ENCODE measurements at regions not wholly inside any gene's neighbourhood (a gene's known extent, or its start where the extent isn't known, plus 50 kb on each side); places are given as distances from the start of the nearest gene placed in this dataset.

- DNase-seq, result no peak
Observed at GRCh38 chr11:92850296-92850826, 119.1 kb upstream of the MTNR1B start.

- no peak for DNase-seq
Observed at GRCh38 chr11:92852229-92852628, 117.2 kb upstream of the MTNR1B start.

DNA sequence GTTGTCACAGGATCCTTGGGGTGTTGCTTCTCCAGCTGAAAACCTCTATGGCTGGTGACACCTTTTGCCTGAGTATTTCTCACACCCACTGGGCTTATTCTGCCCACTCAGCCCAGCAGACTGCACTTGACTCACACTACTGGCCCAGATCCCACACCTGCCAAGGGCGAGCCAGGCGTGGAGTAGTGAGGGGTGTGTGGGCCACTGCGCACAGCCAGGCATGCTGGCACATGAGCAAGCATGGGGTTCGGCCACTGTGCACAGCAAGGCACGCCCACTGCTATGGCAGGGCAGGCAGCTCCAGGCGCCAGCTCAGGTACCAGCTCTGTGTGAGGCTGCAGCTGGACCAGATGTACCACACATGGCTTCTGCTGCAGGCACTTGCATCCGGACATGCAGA, 116.5 kb upstream of the MTNR1B start:
- no peak for DNase-seq

- DNase-seq, result no peak
Observed at GRCh38 chr11:92854162-92854561, 115.3 kb upstream of the MTNR1B start.

GRCh38 chr11:92854952-92855351, 114.5 kb upstream of the MTNR1B start:
- DNase-seq, result no peak

DNA sequence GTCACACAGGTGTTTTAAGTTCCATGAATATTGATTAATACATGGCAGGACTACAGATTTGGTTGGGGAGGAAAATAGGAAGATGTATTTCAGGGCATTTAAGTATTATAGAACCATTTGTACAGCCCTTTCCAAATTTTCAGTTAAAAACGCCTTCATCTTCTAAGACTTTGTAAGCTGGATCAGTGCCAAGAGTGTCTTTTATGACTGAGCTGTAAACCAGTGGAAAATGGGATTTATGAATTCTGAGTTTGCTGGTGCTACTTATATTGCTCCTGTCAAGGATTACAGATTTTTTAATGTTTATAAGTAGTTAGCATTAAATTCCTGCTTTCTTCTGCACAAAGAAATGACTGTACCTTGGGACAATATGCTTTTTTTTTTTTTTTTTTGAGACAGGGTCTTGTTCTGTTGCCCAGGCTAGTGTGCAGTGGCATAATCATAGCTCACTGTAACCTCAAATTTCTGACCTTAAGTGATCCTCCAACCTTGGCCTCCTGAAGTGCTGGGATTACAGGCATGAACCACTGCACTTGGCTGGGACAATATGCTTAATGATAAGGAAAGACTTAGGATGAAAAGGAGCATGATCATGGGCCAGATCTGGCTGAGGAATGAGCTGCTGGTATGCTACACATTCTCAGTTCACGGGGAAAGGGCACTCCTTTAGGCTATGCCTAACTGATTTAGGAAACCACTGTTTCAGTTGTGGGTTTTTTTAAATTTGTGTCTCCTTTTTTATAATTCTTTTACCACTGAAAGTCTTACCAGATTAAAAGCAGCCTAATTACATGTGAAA, 113.6 kb upstream of the MTNR1B start:
- DNase-seq, result no peak

DNA sequence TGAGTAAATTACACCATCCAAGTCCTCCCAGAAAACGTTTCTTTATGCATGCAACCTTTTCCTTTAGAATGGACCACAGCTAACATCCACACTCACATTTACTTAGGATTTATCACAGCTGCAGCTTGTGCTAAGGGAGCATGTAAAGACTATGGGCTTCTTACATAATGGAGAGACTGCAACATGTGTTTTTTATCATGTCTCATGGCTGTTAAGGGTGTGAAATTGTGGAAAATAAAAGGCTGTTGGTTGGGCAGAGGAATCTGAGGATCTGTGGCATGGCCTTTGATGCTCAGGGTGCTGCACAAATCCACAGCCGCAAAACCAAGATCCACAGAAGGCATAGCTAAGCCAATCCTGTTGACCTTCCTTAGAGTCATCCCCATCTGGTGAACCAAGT, 112.0 kb upstream of the MTNR1B start:
- no peak for DNase-seq

GRCh38 chr11:92859156-92859690, 110.2 kb upstream of the MTNR1B start:
- DNase-seq, result no peak

DNA sequence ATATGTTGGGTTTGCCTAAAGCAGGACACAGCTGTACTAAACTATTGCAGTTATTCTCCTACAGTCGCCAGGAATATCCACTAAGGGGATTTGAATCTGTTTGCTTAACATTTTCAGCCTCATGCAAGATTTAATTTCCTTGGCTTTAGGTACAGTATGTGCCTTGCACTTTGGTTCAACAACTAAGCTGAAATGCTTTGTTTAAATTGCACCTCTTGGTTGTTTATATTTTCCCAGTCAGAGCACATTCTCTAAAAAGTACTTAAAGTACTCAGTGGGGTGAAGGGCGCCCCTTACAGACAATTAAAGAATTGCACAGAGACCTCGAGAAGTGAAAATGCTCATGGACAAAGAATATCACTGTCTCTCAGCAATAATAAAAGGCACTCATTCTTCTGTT, 107.8 kb upstream of the MTNR1B start:
- no peak for DNase-seq

DNA sequence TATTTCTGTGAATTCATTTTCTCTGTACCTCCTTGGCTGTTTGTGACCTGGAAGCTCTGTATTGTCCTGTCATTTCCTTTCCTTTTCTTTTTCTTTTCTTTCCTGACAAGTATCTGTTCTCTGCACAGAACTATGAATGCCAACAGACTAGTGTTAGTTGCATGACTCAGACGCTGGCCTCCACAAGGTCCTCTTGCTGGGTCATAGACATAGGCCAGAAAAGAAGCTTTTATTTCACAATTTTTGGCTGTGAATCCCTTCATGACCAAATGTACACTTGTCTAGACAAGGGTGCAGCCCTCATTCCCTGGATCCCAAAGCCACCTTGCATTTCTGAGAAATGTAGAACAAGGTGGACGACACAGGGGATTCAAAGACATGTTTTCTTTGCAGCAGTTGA, 104.1 kb upstream of the MTNR1B start:
- no peak for DNase-seq

GRCh38 chr11:92866679-92867282, 102.7 kb upstream of the MTNR1B start:
- DNase-seq, result no peak

DNA sequence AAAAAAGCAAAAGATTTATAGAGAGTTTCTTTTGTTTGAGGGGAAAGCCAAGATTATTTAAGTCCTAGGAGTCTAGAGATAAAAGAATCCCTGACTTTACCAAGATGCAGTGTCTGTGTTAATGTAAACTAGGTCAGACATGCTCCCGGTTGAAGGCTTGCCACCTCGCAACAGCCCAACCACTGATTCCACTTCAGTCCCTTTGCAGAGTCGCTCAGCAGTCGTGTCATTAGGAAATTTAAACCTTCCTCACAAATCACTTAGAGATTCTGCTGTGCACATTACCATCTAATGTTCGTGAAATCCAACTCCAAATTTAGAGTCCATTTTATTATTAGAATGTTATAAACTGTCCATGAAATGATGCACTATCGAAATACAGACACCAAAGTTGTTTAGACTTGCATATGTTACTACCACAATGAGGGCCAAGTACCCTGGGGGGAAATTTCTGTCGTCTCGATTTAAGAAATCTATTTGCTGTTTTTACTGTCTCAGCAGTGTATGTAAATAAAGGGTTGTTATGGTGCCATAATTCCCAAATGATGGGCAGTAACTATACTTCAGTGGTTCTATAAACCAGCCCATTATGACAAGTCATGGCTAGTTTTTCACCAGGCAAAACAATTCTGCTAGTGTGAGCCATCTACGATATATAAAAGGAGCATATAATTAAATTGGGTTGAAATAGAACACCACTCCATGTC, 101.4 kb upstream of the MTNR1B start:
- no peak for DNase-seq

DNA sequence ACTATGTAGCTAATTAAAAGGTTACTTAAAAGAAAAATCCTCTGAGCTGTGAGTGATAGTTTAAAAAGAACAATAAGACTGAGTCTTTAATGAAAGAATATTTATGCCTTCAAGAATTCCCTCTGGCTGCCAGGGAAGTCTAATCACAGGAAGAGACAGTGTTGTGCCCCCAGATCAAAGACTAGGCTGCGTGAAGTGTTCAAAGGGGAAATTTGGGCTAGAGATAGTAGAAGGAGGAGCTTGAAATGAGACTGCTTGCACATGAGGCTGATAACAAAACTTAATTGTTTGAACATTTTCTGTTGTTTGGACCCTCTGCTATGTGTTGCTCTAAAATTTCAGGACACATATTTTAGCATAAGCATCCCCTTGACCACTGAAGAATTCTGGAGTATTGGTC, 99.7 kb upstream of the MTNR1B start:
- no peak for DNase-seq

DNA sequence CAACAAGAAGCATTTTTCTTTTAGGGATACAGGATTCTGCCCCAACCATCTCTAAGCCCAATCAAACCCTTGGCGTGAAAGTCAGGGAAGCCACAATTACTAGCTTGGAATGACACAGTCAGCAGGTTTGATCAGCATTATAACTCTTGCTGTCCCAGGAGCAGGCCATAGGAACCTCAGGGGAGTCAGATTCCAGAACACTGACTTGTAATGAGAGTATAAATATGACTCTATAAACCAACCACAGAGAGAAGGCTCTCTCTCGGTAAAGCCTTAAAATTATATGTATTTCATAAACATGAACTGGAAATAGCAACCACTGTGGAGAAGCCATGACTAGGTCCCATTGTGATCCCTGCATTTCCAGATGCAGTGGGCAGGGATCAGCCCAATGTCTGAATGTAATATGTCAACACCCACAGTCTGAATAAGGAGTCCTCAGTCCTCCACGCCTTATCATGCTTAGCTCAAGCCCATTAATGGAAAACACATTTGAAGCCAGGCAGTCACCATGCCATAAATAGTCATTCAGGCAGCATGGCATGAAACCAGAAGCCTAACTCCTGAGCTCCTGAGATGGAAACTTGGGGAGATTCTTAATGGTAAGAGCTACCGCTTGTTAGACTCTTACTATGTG, 99.1 kb upstream of the MTNR1B start:
- no peak for DNase-seq

GRCh38 chr11:92873551-92873950, 95.9 kb upstream of the MTNR1B start:
- DNase-seq, result no peak

DNA sequence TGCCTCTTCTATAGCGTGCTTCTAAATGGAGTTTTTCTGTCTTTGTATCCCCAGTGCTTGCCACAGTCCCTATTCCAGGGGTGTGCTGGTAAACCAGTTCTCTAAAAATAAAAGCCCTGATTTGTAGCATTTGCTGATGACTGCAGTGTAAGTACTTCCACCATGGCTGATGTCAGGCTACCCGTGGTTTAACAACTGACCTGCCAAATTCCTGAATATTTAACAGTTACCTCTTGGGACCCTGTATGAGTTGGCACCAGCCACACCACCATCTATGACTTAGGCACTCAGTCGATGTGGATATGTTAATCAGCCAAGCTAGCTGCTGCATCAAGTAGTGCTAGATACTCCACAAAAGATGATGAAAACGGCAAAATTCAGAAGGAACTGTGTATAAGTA, 94.0 kb upstream of the MTNR1B start:
- DNase-seq, result no peak

GRCh38 chr11:92879086-92879485, 90.4 kb upstream of the MTNR1B start:
- no peak for DNase-seq

DNA sequence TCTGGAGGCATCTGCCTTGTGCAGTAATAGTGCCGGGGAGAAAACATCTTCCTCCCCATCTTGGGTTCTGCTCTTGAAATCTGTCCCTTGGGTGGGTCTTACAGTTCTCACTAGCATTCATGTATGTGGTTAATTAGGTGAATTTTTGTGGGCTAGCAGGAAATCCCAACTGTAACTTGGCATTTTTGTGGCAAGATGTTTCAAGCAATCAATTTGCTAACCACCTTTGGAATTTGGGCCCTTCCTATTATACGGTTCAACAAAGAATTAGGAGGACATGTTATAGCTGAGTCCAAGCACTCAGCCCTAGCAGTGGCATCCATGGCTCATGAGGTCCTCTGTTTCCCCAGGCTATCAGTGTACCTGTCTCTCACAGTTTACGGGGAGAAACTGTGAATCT, 89.1 kb upstream of the MTNR1B start:
- no peak for DNase-seq

GRCh38 chr11:92881940-92882450, 87.5 kb upstream of the MTNR1B start:
- no peak for DNase-seq

DNA sequence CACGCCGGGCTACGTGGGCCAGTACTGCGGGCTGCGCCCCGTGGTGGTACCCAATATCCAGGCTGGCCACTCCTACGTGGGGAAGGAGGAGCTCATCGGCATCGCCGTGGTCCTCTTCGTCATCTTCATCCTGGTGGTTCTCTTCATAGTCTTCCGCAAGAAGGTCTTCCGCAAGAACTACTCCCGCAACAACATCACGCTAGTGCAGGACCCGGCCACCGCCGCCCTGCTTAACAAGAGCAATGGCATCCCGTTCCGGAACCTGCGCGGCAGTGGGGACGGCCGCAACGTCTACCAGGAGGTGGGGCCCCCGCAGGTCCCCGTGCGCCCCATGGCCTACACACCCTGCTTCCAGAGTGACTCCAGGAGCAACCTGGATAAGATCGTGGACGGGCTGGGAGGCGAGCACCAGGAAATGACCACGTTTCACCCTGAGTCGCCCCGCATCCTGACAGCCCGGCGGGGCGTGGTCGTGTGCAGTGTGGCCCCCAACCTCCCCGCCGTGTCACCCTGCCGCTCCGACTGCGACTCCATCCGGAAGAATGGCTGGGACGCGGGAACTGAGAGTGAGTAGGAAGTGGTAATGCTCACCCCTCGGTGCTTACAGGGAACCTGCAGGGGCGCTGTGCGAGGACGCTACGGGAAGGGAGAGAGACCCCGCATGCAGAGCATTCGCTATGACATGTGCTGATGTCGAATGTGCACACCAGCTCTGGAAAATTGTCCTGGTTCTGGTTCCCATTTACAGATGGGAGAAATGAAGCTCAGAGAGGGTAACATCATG, 86.4 kb upstream of the MTNR1B start:
- no peak for DNase-seq

DNA sequence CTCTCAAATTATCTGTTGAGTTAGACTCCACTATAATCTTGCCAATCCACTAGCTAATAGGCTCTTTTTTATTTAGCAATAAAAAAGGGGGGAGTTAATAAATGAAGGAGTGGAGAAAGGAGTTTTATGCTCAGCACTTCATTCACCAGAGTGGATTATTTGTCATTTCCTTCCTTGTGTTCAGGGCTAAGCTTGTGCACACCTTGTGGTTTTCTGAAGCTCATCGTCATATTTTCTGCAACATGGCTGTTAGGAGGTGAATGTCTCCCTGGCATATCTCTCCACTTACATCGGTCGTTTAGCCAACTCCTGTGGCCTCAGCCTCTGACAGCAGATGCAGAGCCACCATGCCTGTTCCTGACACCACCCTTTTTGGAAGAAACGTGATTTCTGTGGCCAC, 83.9 kb upstream of the MTNR1B start:
- DNase-seq, result no peak

Data from hematopoietic multipotent progenitor cell treated with erythropoietin and hydrocortisone succinate and interleukin-3 and kit ligand, for 6 days (in vitro differentiated cells).